ENCODE measurements at regions not wholly inside any gene's neighbourhood (a gene's known extent, or its start where the extent isn't known, plus 50 kb on each side); places are given as distances from the start of the nearest gene placed in this dataset.

GRCh38 chr2:61639721-61640120, 101.6 kb upstream of the XPO1 start:
- DNase-seq (ENCODE audit: insufficient read length, low spot score), result no peak
- TF ChIP-seq POLR2AphosphoS5 (IDR thresholded peaks at IDR 0.05; ENCODE audit: low read depth, low read length) (no peak), POLR2A (IDR thresholded peaks at IDR 0.05; ENCODE audit: low read depth, low read length) (no peak), SPI1 (IDR thresholded peaks at IDR 0.05; ENCODE audit: low read depth, low read length) (no peak), PAX5 (IDR thresholded peaks at IDR 0.05; ENCODE audit: insufficient read depth, low read length, severe bottlenecking) (no peak), POU2F2 (IDR thresholded peaks at IDR 0.05; ENCODE audit: low read depth, low read length) (no peak), TAF1 (IDR thresholded peaks at IDR 0.05; ENCODE audit: low read depth, low read length) (no peak)
- FAIRE-seq, result no peak

- no peak for DNase-seq (ENCODE audit: insufficient read length, low spot score)
- no peak for FAIRE-seq
- no peak for TF ChIP-seq PAX5 (IDR thresholded peaks at IDR 0.05; ENCODE audit: insufficient read depth, low read length, severe bottlenecking)
- TF ChIP-seq SPI1 (IDR thresholded peaks at IDR 0.05; ENCODE audit: low read depth, low read length), result no peak
- TF ChIP-seq POLR2A (IDR thresholded peaks at IDR 0.05; ENCODE audit: low read depth, low read length), result no peak
- TF ChIP-seq POLR2AphosphoS5 (IDR thresholded peaks at IDR 0.05; ENCODE audit: low read depth, low read length), result no peak
- TF ChIP-seq TAF1 (IDR thresholded peaks at IDR 0.05; ENCODE audit: low read depth, low read length), result no peak
- no peak for TF ChIP-seq POU2F2 (IDR thresholded peaks at IDR 0.05; ENCODE audit: low read depth, low read length)
These were observed 98.5 kb upstream of the XPO1 start for GRCh38 chr2:61636686-61637085.

- no peak for FAIRE-seq
- TF ChIP-seq PAX5 (IDR thresholded peaks at IDR 0.05; ENCODE audit: insufficient read depth, low read length, severe bottlenecking) (no peak), POLR2AphosphoS5 (IDR thresholded peaks at IDR 0.05; ENCODE audit: low read depth, low read length) (no peak), POLR2A (IDR thresholded peaks at IDR 0.05; ENCODE audit: low read depth, low read length) (no peak), POU2F2 (IDR thresholded peaks at IDR 0.05; ENCODE audit: low read depth, low read length) (no peak), TAF1 (IDR thresholded peaks at IDR 0.05; ENCODE audit: low read depth, low read length) (no peak), SPI1 (IDR thresholded peaks at IDR 0.05; ENCODE audit: low read depth, low read length) (no peak)
These were observed 96.4 kb upstream of the XPO1 start for GRCh38 chr2:61634512-61634911.

GRCh38 chr2:61633250-61633649, 95.1 kb upstream of the XPO1 start:
- DNase-seq (ENCODE audit: insufficient read length, low spot score), result no peak
- FAIRE-seq, result no peak
- TF ChIP-seq SPI1 (IDR thresholded peaks at IDR 0.05; ENCODE audit: low read depth, low read length), result no peak

More at GRCh38 chr2:61634512-61634911, 96.4 kb upstream of the XPO1 start:
- DNase-seq (ENCODE audit: insufficient read length, low spot score), result no peak

DNA sequence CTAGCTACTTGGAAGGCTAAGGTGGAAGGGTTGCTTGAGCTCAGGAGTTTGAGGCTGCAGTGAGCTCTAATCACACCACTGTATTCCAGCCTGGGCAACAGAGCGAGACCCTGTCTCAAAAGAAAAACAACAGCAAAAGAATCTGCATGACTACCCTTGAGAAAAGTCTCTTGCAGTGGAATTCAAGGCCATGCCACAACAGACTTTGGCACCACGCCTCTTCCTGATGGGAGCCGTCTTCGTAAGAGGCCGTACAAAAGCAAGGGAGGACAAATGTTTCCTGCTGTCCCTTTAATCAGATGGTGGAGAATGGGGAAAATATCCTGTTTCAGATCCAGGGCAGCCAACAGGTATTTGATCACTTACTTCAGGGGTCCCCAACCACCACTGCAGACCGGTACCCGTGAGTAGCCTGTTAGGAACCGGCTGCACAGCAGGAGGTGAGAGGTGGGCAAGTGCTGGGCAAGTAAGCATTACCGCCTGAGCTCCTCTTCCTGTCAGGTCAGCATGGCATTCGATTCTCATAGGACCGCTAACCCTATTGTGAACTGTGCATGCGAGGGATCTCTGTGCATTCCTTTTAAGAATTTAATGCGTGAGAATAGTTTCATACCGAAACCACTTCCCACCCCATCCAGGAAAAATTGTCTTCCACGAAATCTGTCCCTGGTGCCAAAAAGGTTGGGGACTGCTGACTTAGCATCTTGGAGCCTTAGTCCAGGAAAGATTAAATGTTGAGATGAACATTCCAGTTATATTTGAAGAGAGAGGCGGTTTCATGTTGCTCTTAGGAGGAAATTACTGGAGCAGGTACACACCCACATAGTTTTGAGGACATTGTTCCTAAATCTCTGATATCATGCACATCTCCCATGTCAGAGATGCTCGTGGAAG, 94.4 kb upstream of the XPO1 start:
- no peak for DNase-seq (ENCODE audit: insufficient read length, low spot score)
- FAIRE-seq, result no peak
- TF ChIP-seq PAX5 (IDR thresholded peaks at IDR 0.05; ENCODE audit: insufficient read depth, low read length, severe bottlenecking) (no peak), SPI1 (IDR thresholded peaks at IDR 0.05; ENCODE audit: low read depth, low read length) (no peak), POLR2AphosphoS5 (IDR thresholded peaks at IDR 0.05; ENCODE audit: low read depth, low read length) (no peak), POU2F2 (IDR thresholded peaks at IDR 0.05; ENCODE audit: low read depth, low read length) (no peak), POLR2A (IDR thresholded peaks at IDR 0.05; ENCODE audit: low read depth, low read length) (no peak), TAF1 (IDR thresholded peaks at IDR 0.05; ENCODE audit: low read depth, low read length) (no peak)

GRCh38 chr2:61631321-61631720, 93.2 kb upstream of the XPO1 start:
- FAIRE-seq (no peak), DNase-seq (ENCODE audit: insufficient read length, low spot score) (no peak)
- TF ChIP-seq POU2F2 (IDR thresholded peaks at IDR 0.05; ENCODE audit: low read depth, low read length) (no peak), POLR2A (IDR thresholded peaks at IDR 0.05; ENCODE audit: low read depth, low read length) (no peak), PAX5 (IDR thresholded peaks at IDR 0.05; ENCODE audit: insufficient read depth, low read length, severe bottlenecking) (no peak), POLR2AphosphoS5 (IDR thresholded peaks at IDR 0.05; ENCODE audit: low read depth, low read length) (no peak), SPI1 (IDR thresholded peaks at IDR 0.05; ENCODE audit: low read depth, low read length) (no peak), TAF1 (IDR thresholded peaks at IDR 0.05; ENCODE audit: low read depth, low read length) (no peak)

DNA sequence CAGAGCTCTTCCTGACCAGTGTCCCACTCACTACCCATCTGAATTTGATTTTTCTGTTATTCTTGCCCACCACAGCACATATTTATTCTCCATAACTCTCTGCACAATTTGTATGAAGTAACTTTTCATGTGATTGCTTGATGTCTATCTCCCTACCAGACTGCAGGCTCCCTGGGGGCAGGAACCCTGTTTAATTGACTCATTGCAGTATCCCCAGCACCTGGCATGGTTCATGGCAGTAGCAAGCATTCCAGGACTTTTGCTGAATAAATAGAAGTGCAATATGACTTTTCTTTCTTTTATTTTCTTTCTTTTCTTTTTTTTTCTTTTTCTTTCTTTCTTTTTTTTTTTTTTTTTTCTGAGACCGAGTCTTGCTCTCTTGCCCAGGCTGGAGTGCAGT, 88.7 kb upstream of the XPO1 start:
- TF ChIP-seq POU2F2 (IDR thresholded peaks at IDR 0.05; ENCODE audit: low read depth, low read length) (no peak), PAX5 (IDR thresholded peaks at IDR 0.05; ENCODE audit: insufficient read depth, low read length, severe bottlenecking) (no peak), POLR2A (IDR thresholded peaks at IDR 0.05; ENCODE audit: low read depth, low read length) (no peak), TAF1 (IDR thresholded peaks at IDR 0.05; ENCODE audit: low read depth, low read length) (no peak), POLR2AphosphoS5 (IDR thresholded peaks at IDR 0.05; ENCODE audit: low read depth, low read length) (no peak), SPI1 (IDR thresholded peaks at IDR 0.05; ENCODE audit: low read depth, low read length) (no peak)
- DNase-seq (ENCODE audit: insufficient read length, low spot score) (no peak), FAIRE-seq (no peak)

DNA sequence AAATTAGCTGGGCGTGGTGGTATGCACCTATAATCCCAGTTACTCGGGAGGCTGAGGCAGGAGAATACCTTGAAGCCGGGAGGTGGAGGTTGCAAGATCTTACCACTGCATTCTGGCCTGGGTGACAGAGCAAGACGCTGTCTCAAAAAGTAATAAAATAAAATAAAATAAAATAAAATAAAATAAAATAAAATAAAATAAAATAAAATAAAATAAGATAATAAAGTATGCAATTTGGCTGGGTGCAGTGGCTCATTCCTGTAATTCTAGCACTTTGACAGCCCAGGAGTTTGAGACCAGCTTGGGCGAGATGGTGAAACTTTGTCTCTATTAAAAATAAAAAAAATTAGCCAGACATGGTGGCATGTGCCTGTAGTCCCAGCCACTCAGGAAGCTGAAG, 85.6 kb upstream of the XPO1 start:
- DNase-seq (ENCODE audit: insufficient read length, low spot score) (no peak), FAIRE-seq (no peak)
- no peak for TF ChIP-seq POLR2AphosphoS5 (IDR thresholded peaks at IDR 0.05; ENCODE audit: low read depth, low read length)
- no peak for TF ChIP-seq POU2F2 (IDR thresholded peaks at IDR 0.05; ENCODE audit: low read depth, low read length)
- TF ChIP-seq TAF1 (IDR thresholded peaks at IDR 0.05; ENCODE audit: low read depth, low read length), result no peak
- no peak for TF ChIP-seq SPI1 (IDR thresholded peaks at IDR 0.05; ENCODE audit: low read depth, low read length)

- TF ChIP-seq PAX5 (IDR thresholded peaks at IDR 0.05; ENCODE audit: insufficient read depth, low read length, severe bottlenecking), result no peak
- DNase-seq (ENCODE audit: insufficient read length, low spot score), result no peak
- peak; percentile 16 for FAIRE-seq
These were observed 82.3 kb upstream of the XPO1 start for GRCh38 chr2:61620244-61621159.

All from GM12891 (cell line).